HepG2 (cell line): ENCODE measurements at regions not wholly inside any gene's neighbourhood (a gene's known extent, or its start where the extent isn't known, plus 50 kb on each side); places are given as distances from the start of the nearest gene placed in this dataset.

Experiments
- RBM22 ChIP-seq: fragments of 200-400 bp; formaldehyde crosslinking; optimal IDR thresholded peaks from 2 replicates; pipeline ENCODE3; 2017; ENCODE audit warnings: mild to moderate bottlenecking, low read length, moderate library complexity
- ZNF12 ChIP-seq: sonication (generic); formaldehyde crosslinking; IDR thresholded peaks from 2 replicates; pipeline ENCODE4 v1.5.0; 2020; ENCODE audit warnings: missing genetic modification reagents
- TF ChIP-seq, protein P1 (sequence below): IDR thresholded peaks from 2 replicates; pipeline ENCODE4 v1.6.1; 2016; ENCODE audit warnings: low read depth, control low read depth
- TF ChIP-seq, protein P2 (sequence below): IDR thresholded peaks from 2 replicates; pipeline ENCODE4 v1.6.1; 2012; ENCODE audit warnings: inconsistent platforms
- TF ChIP-seq, protein P3 (sequence below): sonication (generic); formaldehyde crosslinking; IDR thresholded peaks from 2 replicates; pipeline ENCODE4 v1.8.1; 2023; ENCODE audit warnings: mild to moderate bottlenecking, moderate library complexity, missing genetic modification reagents

DNA sequence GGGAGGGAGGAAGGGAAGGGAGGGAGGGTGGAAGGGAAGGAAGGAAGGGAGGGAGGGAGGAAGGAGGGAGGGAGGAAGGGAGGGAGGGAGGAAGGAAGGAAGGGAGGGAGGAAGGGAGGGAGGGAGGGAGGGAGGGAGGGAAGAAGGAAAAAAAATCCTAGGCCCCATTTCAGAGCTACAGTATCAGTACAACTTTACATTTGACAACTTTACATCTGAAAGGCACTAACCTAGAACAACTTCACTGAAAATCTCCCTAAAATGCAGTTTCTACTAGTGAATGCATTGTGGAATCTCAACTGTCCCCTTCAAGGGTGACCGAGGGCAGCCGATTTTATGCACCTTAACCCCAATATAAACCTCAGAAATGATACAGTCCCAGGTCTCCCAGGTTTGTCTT, 259.8 kb upstream of the GALNT17 start:
- TF ChIP-seq, protein P1, sequence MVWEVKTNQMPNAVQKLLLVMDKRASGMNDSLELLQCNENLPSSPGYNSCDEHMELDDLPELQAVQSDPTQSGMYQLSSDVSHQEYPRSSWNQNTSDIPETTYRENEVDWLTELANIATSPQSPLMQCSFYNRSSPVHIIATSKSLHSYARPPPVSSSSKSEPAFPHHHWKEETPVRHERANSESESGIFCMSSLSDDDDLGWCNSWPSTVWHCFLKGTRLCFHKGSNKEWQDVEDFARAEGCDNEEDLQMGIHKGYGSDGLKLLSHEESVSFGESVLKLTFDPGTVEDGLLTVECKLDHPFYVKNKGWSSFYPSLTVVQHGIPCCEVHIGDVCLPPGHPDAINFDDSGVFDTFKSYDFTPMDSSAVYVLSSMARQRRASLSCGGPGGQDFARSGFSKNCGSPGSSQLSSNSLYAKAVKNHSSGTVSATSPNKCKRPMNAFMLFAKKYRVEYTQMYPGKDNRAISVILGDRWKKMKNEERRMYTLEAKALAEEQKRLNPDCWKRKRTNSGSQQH, result no peak
- TF ChIP-seq, protein P2, sequence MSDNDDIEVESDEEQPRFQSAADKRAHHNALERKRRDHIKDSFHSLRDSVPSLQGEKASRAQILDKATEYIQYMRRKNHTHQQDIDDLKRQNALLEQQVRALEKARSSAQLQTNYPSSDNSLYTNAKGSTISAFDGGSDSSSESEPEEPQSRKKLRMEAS, result no peak
- TF ChIP-seq ZNF12 (CRISPR knock-in tag), result no peak
- no peak for TF ChIP-seq RBM22
- TF ChIP-seq, protein P3, sequence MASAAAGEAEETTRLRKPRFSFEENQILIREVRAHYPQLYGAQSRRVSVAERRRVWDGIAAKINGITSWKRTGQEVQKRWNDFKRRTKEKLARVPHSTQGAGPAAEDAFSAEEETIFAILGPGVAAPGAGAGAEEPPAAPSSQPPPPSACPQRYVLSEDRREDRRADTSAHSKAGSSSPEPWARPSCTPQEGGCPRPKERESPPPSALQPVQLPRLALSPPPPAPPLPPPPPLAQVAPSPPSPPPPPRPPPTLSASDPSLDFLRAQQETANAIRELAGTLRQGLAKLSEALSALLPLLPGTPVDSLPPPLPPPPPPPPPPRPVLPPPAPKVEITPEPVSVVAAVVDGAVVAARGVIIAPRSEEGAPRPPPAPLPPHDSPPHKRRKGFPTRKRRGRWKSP (CRISPR knock-in tag), result no peak
